Heart left ventricle (tissue), 13 donors: ENCODE measurements at regions not wholly inside any gene's neighbourhood (a gene's known extent, or its start where the extent isn't known, plus 50 kb on each side); places are given as distances from the start of the nearest gene placed in this dataset.

Experiments used
- CTCF ChIP-seq, 12 donors: fragments of 200-600 bp; sonication (generic) in 4 of 12; IDR thresholded peaks; one replicate each; pipeline versions ENCODE4 v1.5.0 to v1.8.0; 2018 to 2022; ENCODE audit warnings: antibody characterized with exemption in 12 of 12, mild to moderate bottlenecking in 5 of 12
- POLR2A ChIP-seq, 2 donors: fragments of 450-650 bp; IDR thresholded peaks; one replicate each; pipeline ENCODE4 v1.6.1; 2017; ENCODE audit warnings: antibody characterized with exemption in 2 of 2, mild to moderate bottlenecking in 2 of 2, moderate library complexity in 2 of 2
- donor health status: ischemic (EF 13 %, LVEDD 7.1; RV severe dilation, severe dysfunction).
- donor health status: DM: no; HTN: yes; CAD: no.
- donor health status: DM: no; HTN: no; CAD: no.
- donor health status: ischemic (EF 25% LVEDD 6.9; RV normal size, moderate dysfunction).
- donor health status: ischemic (EF 25% LVEDD 5.7; RV mildly dilated, moderate dysfunction).
- donor health status: ischemic (EF 35%, LVEDD 5.7; RV mildly dilated, moderate dysfunction).
- donor health status: nonischemic (EF 11% LVEDD 7.7; RV severe dilation, severe dysfunction).
- donor health status: DM: yes; HTN: yes; CAD: no.
- donor health status: PGD.
- donor health status: ischemic (EF 29% LVEDD 5.4; RV normal size, mild dysfunction).
- donor health status: nonischemic (EF 23%, LVEDD 6.1; RV moderate dilation, normal function).

GRCh38 chr7:79934727-79935126, 199.9 kb upstream of the GNAI1 start:
- TF ChIP-seq POLR2A (IDR thresholded peaks at IDR 0.05) (no peak), CTCF (IDR thresholded peaks at IDR 0.05) (no peak)
